Activated CD4-positive, alpha-beta memory T cell treated with anti-CD3 and anti-CD28 coated beads for 36 hours (primary cell): ENCODE measurements at regions not wholly inside any gene's neighbourhood (a gene's known extent, or its start where the extent isn't known, plus 50 kb on each side); places are given as distances from the start of the nearest gene placed in this dataset.

Experiments used
- CTCF ChIA-PET: fragments of 350-600 bp; sonication (Branson Sonifier 250); formaldehyde crosslinking; loops from one replicate; lab custom pipeline; 2021; ENCODE audit warnings: antibody characterized with exemption, inconsistent platforms; lab: Charles Lee
- POLR2A ChIA-PET: fragments of 350-600 bp; sonication (Branson Sonifier 250); formaldehyde crosslinking; loops from one replicate; lab custom pipeline; 2021; ENCODE audit warnings: antibody characterized with exemption; lab: Charles Lee
- DNase-seq: peaks from one replicate; pipeline ENCODE4 v3.0.0-alpha.2; 2020
- H3K27ac Mint-ChIP-seq: one replicate; pipeline ENCODE4 v1.8.0; 2021; ENCODE audit warnings: mixed read lengths
- H3K27me3 Mint-ChIP-seq: one replicate; pipeline ENCODE4 v1.8.0; 2021; ENCODE audit warnings: mixed read lengths
- H3K36me3 Mint-ChIP-seq: one replicate; pipeline ENCODE4 v1.8.0; 2021; ENCODE audit warnings: mixed read lengths
- H3K4me1 Mint-ChIP-seq: one replicate; pipeline ENCODE4 v1.8.0; 2021; ENCODE audit warnings: low read depth, mixed read lengths
- H3K4me3 Mint-ChIP-seq: one replicate; pipeline ENCODE4 v1.8.0; 2021; ENCODE audit warnings: mild to moderate bottlenecking, mixed read lengths
- H3K9me3 Mint-ChIP-seq: one replicate; pipeline ENCODE4 v1.8.0; 2021; ENCODE audit warnings: mixed read lengths
- intact Hi-C: fragments of 100-400 bp; cut with micrococcal nuclease; formaldehyde crosslinking; loops from one replicate; pipeline ENCODE4 v1.15.1; 2023

- Mint-ChIP-seq H3K4me1 (no peaks in the 10 kb centered on the region), H3K4me3 (no peak overlapping the region), H3K27me3 (peaks cover 18% of the 10 kb centered on the region), H3K27ac (no peak overlapping the region), H3K9me3 (no peaks in the 10 kb centered on the region), H3K36me3 (no peaks in the 10 kb centered on the region)
- intact Hi-C loops, result no loop called here
- CTCF ChIA-PET, result interaction anchor here (0.6 kb wide), 1 partner anchor 1097 kb away, joined by 3 read pairs; no protein-coding TSS in a partner anchor
- DNase-seq, result no peak
- POLR2A ChIA-PET, result no interaction called here
Observed at GRCh38 chr4:140809676-140810075, 53.5 kb upstream of the TBC1D9 start.

GRCh38 chr4:140808256-140808655 is 52.1 kb upstream of the TBC1D9 start:
- ChIA-PET CTCF (no interaction called here), POLR2A (no interaction called here)
- no peak overlapping the region for H3K4me3 Mint-ChIP-seq
- no peak for DNase-seq
- H3K4me1 Mint-ChIP-seq, result no peaks in the 10 kb centered on the region
- H3K27ac Mint-ChIP-seq, result no peak overlapping the region
- no peaks in the 10 kb centered on the region for H3K36me3 Mint-ChIP-seq
- intact Hi-C loops, result no loop called here
- H3K9me3 Mint-ChIP-seq, result no peaks in the 10 kb centered on the region
- H3K27me3 Mint-ChIP-seq, result peaks cover 16% of the 10 kb centered on the region

- intact Hi-C loops, result no loop called here
- no peak for DNase-seq
- H3K27me3 Mint-ChIP-seq, result peaks cover 17% of the 10 kb centered on the region
- CTCF ChIA-PET, result no interaction called here
- H3K9me3 Mint-ChIP-seq, result no peaks in the 10 kb centered on the region
- no peaks in the 10 kb centered on the region for H3K4me1 Mint-ChIP-seq
- no peak overlapping the region for H3K27ac Mint-ChIP-seq
- POLR2A ChIA-PET, result no interaction called here
- no peaks in the 10 kb centered on the region for H3K36me3 Mint-ChIP-seq
- no peak overlapping the region for H3K4me3 Mint-ChIP-seq
Observed at GRCh38 chr4:140807491-140808252, 51.5 kb upstream of the TBC1D9 start.

GRCh38 chr4:140806163-140806562 is 50.0 kb upstream of the TBC1D9 start:
- no peaks in the 10 kb centered on the region for H3K9me3 Mint-ChIP-seq
- ChIA-PET CTCF (no interaction called here), POLR2A (no interaction called here)
- H3K27ac Mint-ChIP-seq, result no peak overlapping the region
- H3K36me3 Mint-ChIP-seq, result no peaks in the 10 kb centered on the region
- intact Hi-C loops, result no loop called here
- H3K4me3 Mint-ChIP-seq, result no peak overlapping the region
- H3K4me1 Mint-ChIP-seq, result no peaks in the 10 kb centered on the region
- peaks cover 14% of the 10 kb centered on the region for H3K27me3 Mint-ChIP-seq
- DNase-seq, result no peak
